ENCODE measurements at regions not wholly inside any gene's neighbourhood (a gene's known extent, or its start where the extent isn't known, plus 50 kb on each side); places are given as distances from the start of the nearest gene placed in this dataset.

GRCh38 chr1:70635868-70636267 lies 224.8 kb downstream of the CTH start:
- Histone ChIP-seq H3K36me3 (no peaks in the 10 kb centered on the region), H3K9me3 (no peaks in the 10 kb centered on the region), H3K27me3 (no peaks in the 10 kb centered on the region), H3K4me1 (no peaks in the 10 kb centered on the region), H3K4me3 (ENCODE audit: low read depth, low read length) (no peak overlapping the region)
- no peak for DNase-seq
- no peak for TF ChIP-seq CTCF (IDR thresholded peaks at IDR 0.05; ENCODE audit: low read depth, low read length)

DNA sequence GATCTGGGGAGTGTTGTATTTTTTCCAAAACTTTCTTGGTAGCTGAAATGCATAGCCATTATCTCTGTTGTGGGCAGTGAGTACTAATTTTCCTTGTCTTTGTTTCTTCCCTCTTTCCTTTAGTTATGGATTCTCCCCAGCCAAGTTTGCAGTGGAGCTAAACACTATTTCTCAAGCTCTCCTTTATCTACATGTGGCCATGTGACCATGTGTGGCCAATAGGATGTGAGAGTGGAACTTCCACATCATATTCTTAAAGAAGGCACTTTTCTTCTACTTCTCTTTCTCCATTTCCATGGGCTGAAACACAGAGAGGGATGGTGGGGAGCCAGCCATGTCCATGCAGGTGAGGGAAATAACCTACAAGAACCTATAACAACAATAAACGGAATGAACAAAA lies 230.8 kb downstream of the CTH start:
- H3K9me3 ChIP-seq = no peaks in the 10 kb centered on the region
- TF ChIP-seq CTCF (IDR thresholded peaks at IDR 0.05; ENCODE audit: low read depth, low read length) = no peak
- no peaks in the 10 kb centered on the region for H3K27me3 ChIP-seq
- no peaks in the 10 kb centered on the region for H3K4me1 ChIP-seq
- H3K36me3 ChIP-seq = no peaks in the 10 kb centered on the region
- H3K4me3 ChIP-seq (ENCODE audit: low read depth, low read length) = no peak overlapping the region
- no peak for DNase-seq

- no peak for TF ChIP-seq CTCF (IDR thresholded peaks at IDR 0.05; ENCODE audit: low read depth, low read length)
- Histone ChIP-seq H3K27me3 (no peaks in the 10 kb centered on the region), H3K4me3 (ENCODE audit: low read depth, low read length) (no peak overlapping the region), H3K36me3 (no peaks in the 10 kb centered on the region), H3K9me3 (no peaks in the 10 kb centered on the region), H3K4me1 (no peaks in the 10 kb centered on the region)
- no peak for DNase-seq
Measured at GRCh38 chr1:70656361-70656760, 245.3 kb downstream of the CTH start.

GRCh38 chr1:70659891-70660290 lies 248.8 kb downstream of the CTH start:
- no peak for TF ChIP-seq CTCF (IDR thresholded peaks at IDR 0.05; ENCODE audit: low read depth, low read length)
- H3K27me3 ChIP-seq = no peaks in the 10 kb centered on the region
- no peaks in the 10 kb centered on the region for H3K36me3 ChIP-seq
- no peak for DNase-seq
- H3K9me3 ChIP-seq = no peaks in the 10 kb centered on the region
- H3K4me1 ChIP-seq = no peaks in the 10 kb centered on the region
- no peak overlapping the region for H3K4me3 ChIP-seq (ENCODE audit: low read depth, low read length)

- no peaks in the 10 kb centered on the region for H3K27me3 ChIP-seq
- no peak overlapping the region for H3K4me3 ChIP-seq (ENCODE audit: low read depth, low read length)
- no peaks in the 10 kb centered on the region for H3K36me3 ChIP-seq
- no peaks in the 10 kb centered on the region for H3K9me3 ChIP-seq
- no peaks in the 10 kb centered on the region for H3K4me1 ChIP-seq
- no peak for TF ChIP-seq CTCF (IDR thresholded peaks at IDR 0.05; ENCODE audit: low read depth, low read length)
- no peak for DNase-seq
Measured at GRCh38 chr1:70666381-70667140, 255.5 kb downstream of the CTH start.

GRCh38 chr1:70667494-70668170 lies 256.6 kb downstream of the CTH start:
- H3K4me1 ChIP-seq = no peaks in the 10 kb centered on the region
- H3K4me3 ChIP-seq (ENCODE audit: low read depth, low read length) = no peak overlapping the region
- no peaks in the 10 kb centered on the region for H3K36me3 ChIP-seq
- DNase-seq = no peak
- no peaks in the 10 kb centered on the region for H3K9me3 ChIP-seq
- no peaks in the 10 kb centered on the region for H3K27me3 ChIP-seq
- no peak for TF ChIP-seq CTCF (IDR thresholded peaks at IDR 0.05; ENCODE audit: low read depth, low read length)

All from BE2C (cell line).